Stomach (tissue), 4 donors: ENCODE measurements at regions not wholly inside any gene's neighbourhood (a gene's known extent, or its start where the extent isn't known, plus 50 kb on each side); places are given as distances from the start of the nearest gene placed in this dataset.

Experiments used
- POLR2A ChIP-seq, 4 donors: fragments of 450-650 bp; IDR thresholded peaks; one replicate each; pipeline ENCODE4 v1.6.1; 2016; ENCODE audit warnings: antibody characterized with exemption in 4 of 4, control low read depth in 2 of 4, mild to moderate bottlenecking in 1 of 4, moderate library complexity in 1 of 4
- TF ChIP-seq, protein P1 (sequence below), 7 experiments: fragments of 450-650 bp in 4 of 7; fragments of 200-600 bp in 3 of 7; sonication (generic) in 3 of 7; IDR thresholded peaks; one replicate each; pipeline ENCODE4 v1.5.1; 2016 to 2019; ENCODE audit warnings: antibody characterized with exemption in 7 of 7, control low read depth in 2 of 7, mild to moderate bottlenecking in 1 of 7

DNA sequence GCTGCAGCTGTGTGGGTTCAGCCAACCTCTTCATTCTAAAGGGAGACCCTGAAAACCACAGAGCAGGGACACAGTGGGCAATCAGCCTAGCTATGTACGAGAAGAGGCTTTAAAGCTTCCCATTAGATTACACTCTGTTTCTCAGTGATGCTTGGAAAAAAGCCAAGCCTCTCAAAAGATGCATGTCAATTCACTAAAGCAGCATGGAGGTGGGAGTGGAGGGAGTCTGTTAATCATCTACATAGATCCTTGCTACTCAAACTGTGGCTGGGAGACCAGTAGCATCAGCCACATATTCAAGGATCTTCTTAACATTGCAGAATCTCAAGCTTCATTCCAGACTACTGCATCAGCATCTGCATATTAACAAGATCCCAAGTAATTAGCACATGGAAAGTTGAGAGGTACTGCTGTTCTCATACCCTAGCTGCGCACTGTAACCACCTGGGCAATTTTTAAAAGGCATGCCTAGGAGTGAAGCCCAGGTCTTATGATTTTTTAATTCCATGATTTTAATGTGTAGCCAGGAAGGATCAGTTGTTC lies 305.9 kb downstream of the PMP22 start:
- TF ChIP-seq, protein P1, sequence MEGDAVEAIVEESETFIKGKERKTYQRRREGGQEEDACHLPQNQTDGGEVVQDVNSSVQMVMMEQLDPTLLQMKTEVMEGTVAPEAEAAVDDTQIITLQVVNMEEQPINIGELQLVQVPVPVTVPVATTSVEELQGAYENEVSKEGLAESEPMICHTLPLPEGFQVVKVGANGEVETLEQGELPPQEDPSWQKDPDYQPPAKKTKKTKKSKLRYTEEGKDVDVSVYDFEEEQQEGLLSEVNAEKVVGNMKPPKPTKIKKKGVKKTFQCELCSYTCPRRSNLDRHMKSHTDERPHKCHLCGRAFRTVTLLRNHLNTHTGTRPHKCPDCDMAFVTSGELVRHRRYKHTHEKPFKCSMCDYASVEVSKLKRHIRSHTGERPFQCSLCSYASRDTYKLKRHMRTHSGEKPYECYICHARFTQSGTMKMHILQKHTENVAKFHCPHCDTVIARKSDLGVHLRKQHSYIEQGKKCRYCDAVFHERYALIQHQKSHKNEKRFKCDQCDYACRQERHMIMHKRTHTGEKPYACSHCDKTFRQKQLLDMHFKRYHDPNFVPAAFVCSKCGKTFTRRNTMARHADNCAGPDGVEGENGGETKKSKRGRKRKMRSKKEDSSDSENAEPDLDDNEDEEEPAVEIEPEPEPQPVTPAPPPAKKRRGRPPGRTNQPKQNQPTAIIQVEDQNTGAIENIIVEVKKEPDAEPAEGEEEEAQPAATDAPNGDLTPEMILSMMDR (IDR thresholded peaks at IDR 0.05) = no peak
- TF ChIP-seq POLR2A (IDR thresholded peaks at IDR 0.05) = no peak
